ENCODE measurements at regions not wholly inside any gene's neighbourhood (a gene's known extent, or its start where the extent isn't known, plus 50 kb on each side); places are given as distances from the start of the nearest gene placed in this dataset.
A peak's percentile ranks its signal among the peaks of the same experiment; 100 is the strongest.
"Not testable (repeated sequence)": the region's sequence is repeated elsewhere in the genome, so short reads cannot be mapped to it uniquely, and the experiment has no call there.

- TF ChIP-seq CTCF (IDR thresholded peaks at IDR 0.05; ENCODE audit: insufficient read depth, low read length, missing control alignments): no peak
- DNase-seq (ENCODE audit: low read depth, low spot score): no peak
- ChIA-PET POLR2A (no interaction called here), CTCF (no interaction called here)
- H3K4me3 ChIP-seq (ENCODE audit: low read depth, low read length): no peak overlapping the region
These were observed 146.2 kb upstream of the ZBTB20 start for GRCh38 chr3:115293321-115293720.

- POLR2A ChIA-PET: no interaction called here
- DNase-seq (ENCODE audit: low read depth, low spot score): no peak
- no peak for TF ChIP-seq CTCF (IDR thresholded peaks at IDR 0.05; ENCODE audit: insufficient read depth, low read length, missing control alignments)
- CTCF ChIA-PET: no interaction called here
- no peak overlapping the region for H3K4me3 ChIP-seq (ENCODE audit: low read depth, low read length)
These were observed 154.3 kb upstream of the ZBTB20 start for GRCh38 chr3:115301364-115301860.

- H3K4me3 ChIP-seq (ENCODE audit: low read depth, low read length); POLR2A ChIA-PET: not testable (repeated sequence)
These were observed 170.9 kb upstream of the ZBTB20 start for GRCh38 chr3:115317953-115318352.

GRCh38 chr3:115321400-115321805, 174.3 kb upstream of the ZBTB20 start:
- H3K4me3 ChIP-seq (ENCODE audit: low read depth, low read length): no peak overlapping the region
- POLR2A ChIA-PET: no interaction called here
- no peak for TF ChIP-seq CTCF (IDR thresholded peaks at IDR 0.05; ENCODE audit: insufficient read depth, low read length, missing control alignments)
- DNase-seq (ENCODE audit: low read depth, low spot score): peak; percentile 14
- CTCF ChIA-PET: interaction anchor here (1.1 kb wide), 1 partner anchor 104 kb away, joined by 3 read pairs; no protein-coding TSS in a partner anchor

More at GRCh38 chr3:115317953-115318352, 170.9 kb upstream of the ZBTB20 start:
- CTCF ChIA-PET; DNase-seq (ENCODE audit: low read depth, low spot score): not testable (repeated sequence)

GRCh38 chr3:115322901-115323300, 175.8 kb upstream of the ZBTB20 start:
- H3K4me3 ChIP-seq (ENCODE audit: low read depth, low read length): no peak overlapping the region
- ChIA-PET CTCF (no interaction called here), POLR2A (no interaction called here)
- DNase-seq (ENCODE audit: low read depth, low spot score): no peak
- no peak for TF ChIP-seq CTCF (IDR thresholded peaks at IDR 0.05; ENCODE audit: insufficient read depth, low read length, missing control alignments)

- ChIA-PET POLR2A (no interaction called here), CTCF (no interaction called here)
- TF ChIP-seq CTCF (IDR thresholded peaks at IDR 0.05; ENCODE audit: insufficient read depth, low read length, missing control alignments): no peak
- H3K4me3 ChIP-seq (ENCODE audit: low read depth, low read length): no peak overlapping the region
- DNase-seq (ENCODE audit: low read depth, low spot score): no peak
These were observed 176.3 kb upstream of the ZBTB20 start for GRCh38 chr3:115323380-115323779.

- no peak for TF ChIP-seq CTCF (IDR thresholded peaks at IDR 0.05; ENCODE audit: insufficient read depth, low read length, missing control alignments)
- DNase-seq (ENCODE audit: low read depth, low spot score): no peak
- no peak overlapping the region for H3K4me3 ChIP-seq (ENCODE audit: low read depth, low read length)
- CTCF ChIA-PET: no interaction called here
- POLR2A ChIA-PET: no interaction called here
These were observed 177.0 kb upstream of the ZBTB20 start for GRCh38 chr3:115324056-115324455.

All from AG04449 (cell line).